Thyroid gland (tissue), 4 donors: ENCODE measurements at regions not wholly inside any gene's neighbourhood (a gene's known extent, or its start where the extent isn't known, plus 50 kb on each side); places are given as distances from the start of the nearest gene placed in this dataset.

Experiments
- CTCF ChIP-seq, 6 experiments: fragments of 200-600 bp in 3 of 6; fragments of 450-650 bp in 3 of 6; sonication (generic) in 3 of 6; IDR thresholded peaks; one replicate each; pipeline ENCODE4 v1.5.1; 2016 to 2019; ENCODE audit warnings: antibody characterized with exemption in 6 of 6, mild to moderate bottlenecking in 2 of 6, inconsistent platforms in 1 of 6, moderate library complexity in 1 of 6
- POLR2A ChIP-seq, 2 donors: fragments of 450-650 bp; IDR thresholded peaks; one replicate each; pipeline ENCODE4 v1.6.1; 2017; ENCODE audit warnings: antibody characterized with exemption in 2 of 2, mild to moderate bottlenecking in 2 of 2, moderate library complexity in 1 of 2

DNA sequence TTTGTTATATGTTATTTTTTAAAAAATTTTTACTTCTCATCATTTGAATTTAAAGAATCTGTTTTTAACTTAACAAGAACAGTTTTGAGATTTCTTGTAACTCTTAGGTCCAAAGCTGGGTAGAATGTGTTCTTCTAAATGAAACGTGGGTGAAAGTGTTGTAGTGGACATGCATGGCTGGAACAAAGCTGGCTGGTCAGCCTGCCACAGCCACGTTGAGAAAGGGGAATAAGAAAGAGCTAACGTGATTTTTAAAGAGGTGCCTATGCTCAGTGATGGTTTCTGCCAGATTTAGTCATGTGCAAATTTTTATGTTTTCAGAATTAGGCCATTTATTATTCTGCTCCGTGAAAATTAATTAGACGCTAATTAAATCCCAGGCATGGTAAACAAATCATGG, 203.9 kb upstream of the COL3A1 start:
- TF ChIP-seq CTCF (IDR thresholded peaks at IDR 0.05) (no peak), POLR2A (IDR thresholded peaks at IDR 0.05) (no peak)
